ENCODE measurements at regions not wholly inside any gene's neighbourhood (a gene's known extent, or its start where the extent isn't known, plus 50 kb on each side); places are given as distances from the start of the nearest gene placed in this dataset.
"Not testable (repeated sequence)": the region's sequence is repeated elsewhere in the genome, so short reads cannot be mapped to it uniquely, and the experiment has no call there.

GRCh38 chrX:122583551-122583950, 600.5 kb upstream of the GRIA3 start:
- peak; percentile 90 for DNase-seq

GRCh38 chrX:122584981-122585380, 599.1 kb upstream of the GRIA3 start:
- DNase-seq, result peak; percentile 1

- peak; percentile 8 for DNase-seq
Observed at GRCh38 chrX:122586831-122587230, 597.2 kb upstream of the GRIA3 start.

- DNase-seq, result no peak
Observed at GRCh38 chrX:122591546-122591945, 592.5 kb upstream of the GRIA3 start.

GRCh38 chrX:122596998-122597397, 587.1 kb upstream of the GRIA3 start:
- DNase-seq, result no peak

- peak; percentile 72 for DNase-seq
Observed at GRCh38 chrX:122622795-122623194, 561.3 kb upstream of the GRIA3 start.

GRCh38 chrX:122625239-122625638, 558.8 kb upstream of the GRIA3 start:
- DNase-seq, result no peak

GRCh38 chrX:122625821-122626220, 558.3 kb upstream of the GRIA3 start:
- peak; percentile 16 for DNase-seq

- no peak for DNase-seq
Observed at GRCh38 chrX:122626871-122627270, 557.2 kb upstream of the GRIA3 start.

GRCh38 chrX:122641136-122641535, 542.9 kb upstream of the GRIA3 start:
- DNase-seq, result no peak

- no peak for DNase-seq
Observed at GRCh38 chrX:122641826-122642225, 542.3 kb upstream of the GRIA3 start.

GRCh38 chrX:122655256-122655655, 528.8 kb upstream of the GRIA3 start:
- not testable (repeated sequence) for DNase-seq

- DNase-seq, result no peak
Observed at GRCh38 chrX:122666601-122667000, 517.5 kb upstream of the GRIA3 start.

GRCh38 chrX:122667667-122668066, 516.4 kb upstream of the GRIA3 start:
- no peak for DNase-seq

- DNase-seq, result peak; percentile 20
Observed at GRCh38 chrX:122703762-122704161, 480.3 kb upstream of the GRIA3 start.

GRCh38 chrX:122739770-122740169, 444.3 kb upstream of the GRIA3 start:
- peak; percentile 35 for DNase-seq

- no peak for DNase-seq
Observed at GRCh38 chrX:122770581-122770980, 413.5 kb upstream of the GRIA3 start.

- no peak for DNase-seq
Observed at GRCh38 chrX:122771933-122772332, 412.1 kb upstream of the GRIA3 start.

GRCh38 chrX:122777766-122778165, 406.3 kb upstream of the GRIA3 start:
- peak; percentile 47 for DNase-seq

GRCh38 chrX:122783918-122784317, 400.2 kb upstream of the GRIA3 start:
- DNase-seq, result no peak

GRCh38 chrX:122787231-122787630, 396.8 kb upstream of the GRIA3 start:
- no peak for DNase-seq

- no peak for DNase-seq
Observed at GRCh38 chrX:122788216-122788615, 395.9 kb upstream of the GRIA3 start.

- peak; percentile 6 for DNase-seq
Observed at GRCh38 chrX:122790376-122791095, 393.5 kb upstream of the GRIA3 start.

GRCh38 chrX:122813876-122814275, 370.2 kb upstream of the GRIA3 start:
- no peak for DNase-seq

- DNase-seq, result no peak
Observed at GRCh38 chrX:122816288-122816687, 367.8 kb upstream of the GRIA3 start.
